ENCODE measurements at regions not wholly inside any gene's neighbourhood (a gene's known extent, or its start where the extent isn't known, plus 50 kb on each side); places are given as distances from the start of the nearest gene placed in this dataset.

GRCh38 chr9:88773126-88773525, 218.1 kb upstream of the S1PR3 start:
- H3K36me3 ChIP-seq: no peaks in the 10 kb centered on the region
- TF ChIP-seq POLR2A (IDR thresholded peaks at IDR 0.05) (no peak), POLR2AphosphoS5 (IDR thresholded peaks at IDR 0.05) (no peak), CTCF (IDR thresholded peaks at IDR 0.05 in 8 of 11, conservative IDR thresholded peaks at IDR 0.05 in 3 of 11) (no peak)
- no peak overlapping the region for H3K27ac ChIP-seq
- peaks cover 8 to 22% (median 12%) of the 10 kb centered on the region in 6 donors for H3K4me1 ChIP-seq
- intact Hi-C loops (cut with DNase I; ENCODE audit: low total_unique reads): no loop called here
- H3K9me3 ChIP-seq: no peaks in the 10 kb centered on the region
- 86 to 92% (median 88%) methylated on average over 5 of the region's 5 CpGs for WGBS, 5 donors
- no peak for DNase-seq
- no peaks in the 10 kb centered on the region for H3K27me3 ChIP-seq (replicated peaks in 1 of 7)
- no peak overlapping the region for H3K4me3 ChIP-seq

- peak overlapping the region in 1 of 8 donors; percentile 6 for H3K27ac ChIP-seq
- WGBS, 5 donors: 68 to 89% (median 78%) methylated on average over 4 of the region's 4 CpGs
- no peaks in the 10 kb centered on the region for H3K36me3 ChIP-seq
- peaks cover 8 to 28% (median 18%) of the 10 kb centered on the region in 6 donors for H3K4me1 ChIP-seq
- intact Hi-C loops (cut with DNase I; ENCODE audit: low total_unique reads): no loop called here
- TF ChIP-seq POLR2A (IDR thresholded peaks at IDR 0.05): no peak
- no peak for DNase-seq
- no peaks in the 10 kb centered on the region for H3K27me3 ChIP-seq (replicated peaks in 1 of 7)
- no peak overlapping the region for H3K4me3 ChIP-seq
- no peaks in the 10 kb centered on the region for H3K9me3 ChIP-seq
Measured at GRCh38 chr9:88773627-88774244, 217.5 kb upstream of the S1PR3 start.

- 47 to 76% (median 58%) methylated on average over 1 of the region's 1 CpG for WGBS, 5 donors
- Histone ChIP-seq H3K4me1 (peaks cover 8 to 28% (median 18%) of the 10 kb centered on the region in 6 donors), H3K4me3 (no peak overlapping the region), H3K36me3 (no peaks in the 10 kb centered on the region), H3K27me3 (replicated peaks in 1 of 7) (no peaks in the 10 kb centered on the region), H3K27ac (peak overlapping the region in 1 of 8 donors; percentile 29), H3K9me3 (no peaks in the 10 kb centered on the region)
- TF ChIP-seq CTCF (IDR thresholded peaks at IDR 0.05 in 8 of 11, conservative IDR thresholded peaks at IDR 0.05 in 3 of 11) (no peak), POLR2AphosphoS5 (IDR thresholded peaks at IDR 0.05) (no peak), POLR2A (IDR thresholded peaks at IDR 0.05) (no peak)
- DNase-seq: no peak
- intact Hi-C loops (cut with DNase I; ENCODE audit: low total_unique reads): no loop called here
Measured at GRCh38 chr9:88775037-88775471, 216.2 kb upstream of the S1PR3 start.

- no peaks in the 10 kb centered on the region for H3K27me3 ChIP-seq (replicated peaks in 1 of 7)
- 68 to 89% (median 71%) methylated on average over 6 of the region's 6 CpGs for WGBS, 5 donors
- intact Hi-C loops (cut with DNase I; ENCODE audit: low total_unique reads): no loop called here
- H3K4me1 ChIP-seq: peaks cover 8 to 28% (median 18%) of the 10 kb centered on the region in 6 donors
- H3K4me3 ChIP-seq: no peak overlapping the region
- H3K27ac ChIP-seq: peak overlapping the region in 1 of 8 donors; percentile 29
- DNase-seq: no peak
- H3K36me3 ChIP-seq: no peaks in the 10 kb centered on the region
- TF ChIP-seq CTCF (IDR thresholded peaks at IDR 0.05 in 8 of 11, conservative IDR thresholded peaks at IDR 0.05 in 3 of 11) (no peak), POLR2AphosphoS5 (IDR thresholded peaks at IDR 0.05) (no peak), POLR2A (IDR thresholded peaks at IDR 0.05) (no peak)
- H3K9me3 ChIP-seq: no peaks in the 10 kb centered on the region
Measured at GRCh38 chr9:88775559-88775958, 215.7 kb upstream of the S1PR3 start.

All from spleen (tissue), 11 donors.